ENCODE measurements at regions not wholly inside any gene's neighbourhood (a gene's known extent, or its start where the extent isn't known, plus 50 kb on each side); places are given as distances from the start of the nearest gene placed in this dataset.

DNA sequence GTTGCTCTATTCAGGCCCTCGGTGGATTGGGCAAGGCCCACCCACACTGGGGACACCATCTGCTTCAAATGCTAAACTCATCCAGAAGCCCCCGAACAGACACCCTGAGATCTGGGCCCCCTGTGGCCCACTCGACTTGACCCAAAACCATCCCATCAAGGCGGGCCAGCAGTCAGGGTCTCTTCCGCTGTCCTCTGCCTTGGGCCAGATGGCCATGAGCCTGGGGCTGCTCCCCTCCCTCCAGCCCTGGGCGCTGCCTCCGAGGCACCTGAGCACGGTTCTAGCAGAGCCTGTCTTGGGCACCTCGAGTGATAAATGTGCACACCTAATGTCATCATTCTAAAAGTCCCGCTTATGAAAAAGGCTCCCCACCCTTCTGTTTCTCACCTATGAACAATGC is 449.4 kb downstream of the TCERG1L start:
- Mint-ChIP-seq H3K27ac (no peak overlapping the region), H3K27me3 (ENCODE audit: low read depth) (peaks cover 2% of the 10 kb centered on the region; the same call in 1 of the 2 replicates), H3K9me3 (no peaks in the 10 kb centered on the region; a peak in 2 of 5 replicates), H3K4me3 (no peak overlapping the region), H3K36me3 (ENCODE audit: insufficient read depth in 1 of 3, low read depth in 3 of 3) (no peaks in the 10 kb centered on the region), H3K4me1 (peaks cover 4 to 7% of the 10 kb centered on the region in 2 experiments; a peak in 3 of 4 replicates)
- no peak overlapping the region for H4K5ac ChIP-seq (ENCODE audit: insufficient read length, low read depth, low read length)
- H3K4me2 ChIP-seq (ENCODE audit: insufficient read depth, insufficient read length, low read length): no peak overlapping the region
- H3K23me2 ChIP-seq (ENCODE audit: insufficient read length, low read depth, low read length, poor library complexity, severe bottlenecking): no peaks in the 10 kb centered on the region
- H2BK5ac ChIP-seq (ENCODE audit: insufficient read length, low read length): no peak overlapping the region
- no peak overlapping the region for H3K23ac ChIP-seq (ENCODE audit: insufficient read length, low read depth, low read length)
- H3K4ac ChIP-seq (ENCODE audit: low read depth, low read length): no peak overlapping the region
- TF ChIP-seq, protein P1, sequence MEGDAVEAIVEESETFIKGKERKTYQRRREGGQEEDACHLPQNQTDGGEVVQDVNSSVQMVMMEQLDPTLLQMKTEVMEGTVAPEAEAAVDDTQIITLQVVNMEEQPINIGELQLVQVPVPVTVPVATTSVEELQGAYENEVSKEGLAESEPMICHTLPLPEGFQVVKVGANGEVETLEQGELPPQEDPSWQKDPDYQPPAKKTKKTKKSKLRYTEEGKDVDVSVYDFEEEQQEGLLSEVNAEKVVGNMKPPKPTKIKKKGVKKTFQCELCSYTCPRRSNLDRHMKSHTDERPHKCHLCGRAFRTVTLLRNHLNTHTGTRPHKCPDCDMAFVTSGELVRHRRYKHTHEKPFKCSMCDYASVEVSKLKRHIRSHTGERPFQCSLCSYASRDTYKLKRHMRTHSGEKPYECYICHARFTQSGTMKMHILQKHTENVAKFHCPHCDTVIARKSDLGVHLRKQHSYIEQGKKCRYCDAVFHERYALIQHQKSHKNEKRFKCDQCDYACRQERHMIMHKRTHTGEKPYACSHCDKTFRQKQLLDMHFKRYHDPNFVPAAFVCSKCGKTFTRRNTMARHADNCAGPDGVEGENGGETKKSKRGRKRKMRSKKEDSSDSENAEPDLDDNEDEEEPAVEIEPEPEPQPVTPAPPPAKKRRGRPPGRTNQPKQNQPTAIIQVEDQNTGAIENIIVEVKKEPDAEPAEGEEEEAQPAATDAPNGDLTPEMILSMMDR (conservative IDR thresholded peaks at IDR 0.05): no peak
- no peaks in the 10 kb centered on the region for H4K20me1 ChIP-seq (ENCODE audit: control insufficient read depth, insufficient read depth, insufficient read length)
- H4K8ac ChIP-seq (replicated peaks; ENCODE audit: insufficient read length, low read depth, low read length): no peak overlapping the region
- no peak overlapping the region for H3K27ac ChIP-seq (ENCODE audit: insufficient read length, low read depth, low read length)
- DNase-seq: no peak
- no CpG with 5 or more reads among the region's 10 CpGs for WGBS (ENCODE audit: extremely low coverage, insufficient read length, low lambda C conversion rate)
- no peak overlapping the region for H2BK12ac ChIP-seq (ENCODE audit: insufficient read length, low read depth, low read length)
- no peak overlapping the region for H3K14ac ChIP-seq (ENCODE audit: insufficient read depth, low read length)
- no peak overlapping the region for H3K9ac ChIP-seq (ENCODE audit: extremely low read depth, insufficient read length, low read length)
- no peaks in the 10 kb centered on the region for H3K79me2 ChIP-seq (ENCODE audit: insufficient read depth, low read length)
- H3K18ac ChIP-seq (ENCODE audit: insufficient read length, low read depth, low read length): no peak overlapping the region
- no peak overlapping the region for H3K56ac ChIP-seq (ENCODE audit: insufficient read length, low read depth, low read length)
- no peaks in the 10 kb centered on the region for H3K79me1 ChIP-seq (ENCODE audit: insufficient read depth, low read depth, low read length, poor library complexity, severe bottlenecking)
- H4K91ac ChIP-seq (ENCODE audit: insufficient read length, low read depth, low read length): no peak overlapping the region
- H3K4me1 ChIP-seq (ENCODE audit: insufficient read depth, low read length): no peaks in the 10 kb centered on the region
- H3K27me3 ChIP-seq (ENCODE audit: insufficient read depth, low read length): no peaks in the 10 kb centered on the region; the same call in 1 of the 2 replicates
- H3K9me3 ChIP-seq (ENCODE audit: control insufficient read depth, low read depth, low read length): no peaks in the 10 kb centered on the region
- H3T11ph ChIP-seq (ENCODE audit: low read length): no peak overlapping the region
- H2AK5ac ChIP-seq (ENCODE audit: insufficient read length, low read length): no peak overlapping the region
- no peak overlapping the region for H2BK20ac ChIP-seq (ENCODE audit: low read depth, low read length, poor library complexity, severe bottlenecking)
- no peak overlapping the region for H2BK15ac ChIP-seq (ENCODE audit: low read depth, low read length)
- H2AFZ ChIP-seq (ENCODE audit: low read length): no peak overlapping the region
- H2BK120ac ChIP-seq (ENCODE audit: low read depth, low read length, poor library complexity, severe bottlenecking): no peak overlapping the region

Data from H9 (cell line).